Kidney epithelial cell (primary cell): ENCODE measurements at regions not wholly inside any gene's neighbourhood (a gene's known extent, or its start where the extent isn't known, plus 50 kb on each side); places are given as distances from the start of the nearest gene placed in this dataset.
A peak's percentile ranks its signal among the peaks of the same experiment; 100 is the strongest.

Experiments
- DNase-seq: peaks from one replicate; pipeline ENCODE4 v3.0.0-alpha.2; 2010; ENCODE audit warnings: low read depth
- H3K27me3 ChIP-seq: 2 replicates; pipeline ENCODE4 v1.6.0; 2011; ENCODE audit warnings: low read length; ENCODE audit not compliant: control insufficient read depth, insufficient read depth
- H3K36me3 ChIP-seq: 2 replicates; pipeline ENCODE4 v1.5.1; 2011; ENCODE audit warnings: low read length; ENCODE audit not compliant: control insufficient read depth, insufficient read depth
- H3K4me3 ChIP-seq: 2 replicates; pipeline ENCODE4 v1.5.1; 2011; ENCODE audit warnings: low read depth, mild to moderate bottlenecking, control low read depth, low read length
- TF ChIP-seq, protein P1 (sequence below): IDR thresholded peaks from 2 replicates; pipeline ENCODE4 v1.5.1; 2011; ENCODE audit warnings: mild to moderate bottlenecking, moderate library complexity, low read length, control low read depth, inconsistent platforms; ENCODE audit not compliant: insufficient read depth, poor library complexity, severe bottlenecking

GRCh38 chr1:222090103-222090502 is 348.2 kb upstream of the DUSP10 start:
- TF ChIP-seq, protein P1, sequence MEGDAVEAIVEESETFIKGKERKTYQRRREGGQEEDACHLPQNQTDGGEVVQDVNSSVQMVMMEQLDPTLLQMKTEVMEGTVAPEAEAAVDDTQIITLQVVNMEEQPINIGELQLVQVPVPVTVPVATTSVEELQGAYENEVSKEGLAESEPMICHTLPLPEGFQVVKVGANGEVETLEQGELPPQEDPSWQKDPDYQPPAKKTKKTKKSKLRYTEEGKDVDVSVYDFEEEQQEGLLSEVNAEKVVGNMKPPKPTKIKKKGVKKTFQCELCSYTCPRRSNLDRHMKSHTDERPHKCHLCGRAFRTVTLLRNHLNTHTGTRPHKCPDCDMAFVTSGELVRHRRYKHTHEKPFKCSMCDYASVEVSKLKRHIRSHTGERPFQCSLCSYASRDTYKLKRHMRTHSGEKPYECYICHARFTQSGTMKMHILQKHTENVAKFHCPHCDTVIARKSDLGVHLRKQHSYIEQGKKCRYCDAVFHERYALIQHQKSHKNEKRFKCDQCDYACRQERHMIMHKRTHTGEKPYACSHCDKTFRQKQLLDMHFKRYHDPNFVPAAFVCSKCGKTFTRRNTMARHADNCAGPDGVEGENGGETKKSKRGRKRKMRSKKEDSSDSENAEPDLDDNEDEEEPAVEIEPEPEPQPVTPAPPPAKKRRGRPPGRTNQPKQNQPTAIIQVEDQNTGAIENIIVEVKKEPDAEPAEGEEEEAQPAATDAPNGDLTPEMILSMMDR = no peak
- H3K36me3 ChIP-seq = no peaks in the 10 kb centered on the region
- no peak overlapping the region for H3K4me3 ChIP-seq
- DNase-seq = no peak
- no peaks in the 10 kb centered on the region for H3K27me3 ChIP-seq

- DNase-seq = peak; percentile 19
- Histone ChIP-seq H3K36me3 (no peaks in the 10 kb centered on the region), H3K4me3 (no peak overlapping the region), H3K27me3 (no peaks in the 10 kb centered on the region)
- TF ChIP-seq, protein P1 = no peak
Observed at GRCh38 chr1:222087221-222087920, 345.5 kb upstream of the DUSP10 start.

- Histone ChIP-seq H3K4me3 (no peak overlapping the region), H3K36me3 (no peaks in the 10 kb centered on the region), H3K27me3 (no peaks in the 10 kb centered on the region)
- TF ChIP-seq, protein P1 = no peak
- DNase-seq = peak; percentile 47
Observed at GRCh38 chr1:222084996-222085395, 343.1 kb upstream of the DUSP10 start.

DNA sequence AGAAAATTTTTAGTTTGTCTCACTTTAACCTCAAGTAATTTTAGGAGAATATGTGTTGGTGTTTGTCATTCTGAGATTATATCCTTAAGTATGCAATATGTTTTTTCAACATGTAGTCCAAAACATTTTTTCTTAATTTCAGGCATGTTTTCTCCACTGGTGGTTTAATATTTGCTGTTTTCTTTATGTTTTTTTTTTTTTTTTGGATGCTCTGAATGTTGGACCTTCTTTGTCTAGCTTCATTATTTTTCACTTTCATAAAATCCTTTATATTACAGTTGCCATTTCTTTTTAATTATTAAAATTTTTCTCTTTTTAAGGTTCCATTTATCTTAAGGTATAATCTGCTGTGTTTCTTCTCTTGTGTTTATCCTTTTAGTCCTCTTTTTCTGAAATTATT is 342.2 kb upstream of the DUSP10 start:
- Histone ChIP-seq H3K4me3 (no peak overlapping the region), H3K36me3 (no peaks in the 10 kb centered on the region), H3K27me3 (no peaks in the 10 kb centered on the region)
- DNase-seq = no peak
- TF ChIP-seq, protein P1 = no peak

GRCh38 chr1:222081859-222082258 is 340.0 kb upstream of the DUSP10 start:
- TF ChIP-seq, protein P1 = no peak
- no peak for DNase-seq
- Histone ChIP-seq H3K4me3 (no peak overlapping the region), H3K27me3 (no peaks in the 10 kb centered on the region), H3K36me3 (no peaks in the 10 kb centered on the region)

DNA sequence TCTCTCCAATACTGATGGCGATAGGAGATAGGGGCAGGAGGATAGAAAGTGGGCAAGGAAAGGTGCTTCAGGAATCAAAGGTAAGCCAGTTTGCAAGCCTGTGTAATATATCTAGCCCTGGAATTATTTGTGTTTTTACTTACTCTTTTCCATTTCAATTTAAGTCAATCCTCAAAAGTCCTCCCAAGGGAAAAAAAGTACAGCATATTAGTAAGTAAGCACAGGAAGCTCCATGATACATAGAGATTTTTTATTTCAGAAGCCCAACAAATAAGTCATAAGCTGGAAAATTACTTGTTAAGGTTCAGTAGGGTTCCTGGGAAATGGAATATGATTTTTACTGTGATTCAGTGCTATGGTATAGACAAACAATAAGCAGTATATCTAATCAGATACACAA is 337.7 kb upstream of the DUSP10 start:
- Histone ChIP-seq H3K36me3 (no peaks in the 10 kb centered on the region), H3K27me3 (no peaks in the 10 kb centered on the region), H3K4me3 (no peak overlapping the region)
- TF ChIP-seq, protein P1 = no peak
- DNase-seq = no peak
